ENCODE measurements at regions not wholly inside any gene's neighbourhood (a gene's known extent, or its start where the extent isn't known, plus 50 kb on each side); places are given as distances from the start of the nearest gene placed in this dataset.

DNA sequence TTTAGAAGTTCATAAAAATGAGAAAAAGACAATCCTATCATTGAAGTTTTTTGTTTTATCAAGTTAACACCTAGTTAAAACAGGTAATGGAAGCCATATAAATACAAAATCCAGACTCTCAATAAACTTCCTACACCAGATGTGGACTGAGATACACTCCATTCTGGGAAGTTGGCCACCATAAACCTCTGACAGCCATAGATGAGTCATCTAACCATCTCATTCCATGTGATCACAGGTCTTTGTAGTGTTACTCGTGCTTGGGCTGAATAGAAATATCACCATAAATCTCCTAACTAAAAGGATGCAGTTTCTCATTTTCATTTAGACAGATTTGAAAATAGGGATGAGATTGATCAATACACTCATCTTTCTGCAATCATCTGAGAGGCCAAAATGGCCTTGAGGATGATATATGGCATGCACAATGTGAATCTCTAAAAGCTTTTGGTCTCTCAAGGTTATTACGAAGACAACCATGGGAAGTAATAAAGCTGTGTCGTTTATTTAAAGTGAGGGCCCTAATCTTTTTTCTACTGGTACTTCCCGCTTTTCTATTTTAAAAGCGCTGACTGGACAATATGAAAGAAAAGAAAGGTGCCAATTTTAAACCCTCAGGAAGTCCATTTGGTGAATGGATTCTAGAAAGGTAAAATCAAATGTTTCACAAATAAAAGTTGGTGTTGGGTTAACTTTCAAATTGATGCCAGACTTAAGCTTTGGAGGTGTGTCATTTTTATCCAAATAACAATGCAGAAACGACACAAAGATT lies 155.5 kb downstream of the POLR2M start:
- Histone ChIP-seq H3K36me3 (ENCODE audit: insufficient read depth, low read length) (no peaks in the 10 kb centered on the region), H3K9ac (ENCODE audit: low read depth, low read length) (no peak overlapping the region), H3K4me2 (ENCODE audit: insufficient read depth, low read length) (no peak overlapping the region), H3K27me3 (ENCODE audit: insufficient read depth, low read length, poor library complexity) (peaks cover 14% of the 10 kb centered on the region), H3K9me3 (ENCODE audit: insufficient read depth, low read length, severe bottlenecking) (no peaks in the 10 kb centered on the region), H2AFZ (ENCODE audit: low read depth, low read length) (no peak overlapping the region), H3K27ac (ENCODE audit: low read length) (no peak overlapping the region), H3K4me1 (ENCODE audit: insufficient read depth, low read length) (no peaks in the 10 kb centered on the region), H4K20me1 (ENCODE audit: insufficient read depth, low read length) (no peaks in the 10 kb centered on the region), H3K4me3 (ENCODE audit: low read depth in 1 of 2, low read length in 2 of 2) (no peak overlapping the region), H3K79me2 (ENCODE audit: insufficient read depth, low read length) (no peaks in the 10 kb centered on the region)
- ATAC-seq (ENCODE audit: insufficient read depth, low read depth) (no peak), DNase-seq (no peak)
- TF ChIP-seq, protein P1, sequence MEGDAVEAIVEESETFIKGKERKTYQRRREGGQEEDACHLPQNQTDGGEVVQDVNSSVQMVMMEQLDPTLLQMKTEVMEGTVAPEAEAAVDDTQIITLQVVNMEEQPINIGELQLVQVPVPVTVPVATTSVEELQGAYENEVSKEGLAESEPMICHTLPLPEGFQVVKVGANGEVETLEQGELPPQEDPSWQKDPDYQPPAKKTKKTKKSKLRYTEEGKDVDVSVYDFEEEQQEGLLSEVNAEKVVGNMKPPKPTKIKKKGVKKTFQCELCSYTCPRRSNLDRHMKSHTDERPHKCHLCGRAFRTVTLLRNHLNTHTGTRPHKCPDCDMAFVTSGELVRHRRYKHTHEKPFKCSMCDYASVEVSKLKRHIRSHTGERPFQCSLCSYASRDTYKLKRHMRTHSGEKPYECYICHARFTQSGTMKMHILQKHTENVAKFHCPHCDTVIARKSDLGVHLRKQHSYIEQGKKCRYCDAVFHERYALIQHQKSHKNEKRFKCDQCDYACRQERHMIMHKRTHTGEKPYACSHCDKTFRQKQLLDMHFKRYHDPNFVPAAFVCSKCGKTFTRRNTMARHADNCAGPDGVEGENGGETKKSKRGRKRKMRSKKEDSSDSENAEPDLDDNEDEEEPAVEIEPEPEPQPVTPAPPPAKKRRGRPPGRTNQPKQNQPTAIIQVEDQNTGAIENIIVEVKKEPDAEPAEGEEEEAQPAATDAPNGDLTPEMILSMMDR (IDR thresholded peaks at IDR 0.05; ENCODE audit: borderline replicate concordance, extremely low read depth, low read length, poor library complexity, severe bottlenecking), result no peak
- no peak for TF ChIP-seq EZH2 (IDR thresholded peaks at IDR 0.05; ENCODE audit: borderline replicate concordance, low read depth, low read length, severe bottlenecking)

DNA sequence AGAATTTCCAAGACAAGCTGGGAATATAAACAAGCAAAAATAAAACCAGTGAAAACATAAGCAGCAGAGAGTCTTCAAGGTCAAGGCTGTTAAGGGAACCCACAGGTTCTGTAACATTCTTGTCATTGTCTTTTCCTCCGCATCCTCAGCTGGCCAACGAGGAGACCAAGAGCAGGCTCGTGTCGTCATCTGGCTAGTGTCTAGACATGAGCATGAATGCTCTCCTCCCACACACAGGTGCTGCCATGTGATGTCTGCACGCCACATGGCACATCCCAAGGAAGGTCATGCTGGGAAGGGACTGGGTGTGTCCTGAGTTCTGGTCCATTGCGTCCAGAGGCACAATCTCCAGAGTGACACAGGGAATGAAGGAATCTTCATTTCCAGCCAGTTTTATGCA lies 156.2 kb downstream of the POLR2M start:
- H3K27ac ChIP-seq (ENCODE audit: low read length), result no peak overlapping the region
- peaks cover 20% of the 10 kb centered on the region for H3K27me3 ChIP-seq (ENCODE audit: insufficient read depth, low read length, poor library complexity)
- H3K79me2 ChIP-seq (ENCODE audit: insufficient read depth, low read length), result no peaks in the 10 kb centered on the region
- no peaks in the 10 kb centered on the region for H3K36me3 ChIP-seq (ENCODE audit: insufficient read depth, low read length)
- no peak overlapping the region for H3K4me3 ChIP-seq (ENCODE audit: low read depth in 1 of 2, low read length in 2 of 2)
- TF ChIP-seq, protein P1 (IDR thresholded peaks at IDR 0.05; ENCODE audit: borderline replicate concordance, extremely low read depth, low read length, poor library complexity, severe bottlenecking), result no peak
- TF ChIP-seq EZH2 (IDR thresholded peaks at IDR 0.05; ENCODE audit: borderline replicate concordance, low read depth, low read length, severe bottlenecking), result no peak
- H3K4me1 ChIP-seq (ENCODE audit: insufficient read depth, low read length), result no peaks in the 10 kb centered on the region
- DNase-seq, result no peak
- no peaks in the 10 kb centered on the region for H4K20me1 ChIP-seq (ENCODE audit: insufficient read depth, low read length)
- no peak overlapping the region for H3K9ac ChIP-seq (ENCODE audit: low read depth, low read length)
- no peak overlapping the region for H2AFZ ChIP-seq (ENCODE audit: low read depth, low read length)
- ATAC-seq (ENCODE audit: insufficient read depth, low read depth), result no peak
- H3K4me2 ChIP-seq (ENCODE audit: insufficient read depth, low read length), result no peak overlapping the region
- no peaks in the 10 kb centered on the region for H3K9me3 ChIP-seq (ENCODE audit: insufficient read depth, low read length, severe bottlenecking)

DNA sequence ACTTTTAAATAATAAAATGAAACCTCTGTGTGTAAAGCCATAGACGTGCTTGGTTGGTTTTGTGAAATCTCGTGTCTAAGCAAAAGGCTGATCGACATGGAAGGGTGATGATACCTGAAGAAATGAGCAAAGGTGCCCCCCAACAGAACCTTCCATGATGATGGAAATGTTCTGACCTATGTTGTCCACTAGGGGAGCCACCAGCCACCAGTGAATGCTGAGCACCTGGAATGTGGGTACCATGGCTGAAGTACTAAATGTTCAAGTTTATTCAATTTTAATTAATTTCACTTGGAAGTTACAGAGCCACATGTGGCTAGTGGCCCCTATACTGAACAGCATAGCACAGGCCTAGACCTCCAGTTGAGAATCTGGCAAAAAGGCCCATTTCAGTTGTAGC lies 158.8 kb downstream of the POLR2M start:
- TF ChIP-seq, protein P1 (IDR thresholded peaks at IDR 0.05; ENCODE audit: borderline replicate concordance, extremely low read depth, low read length, poor library complexity, severe bottlenecking), result peak; percentile 48
- TF ChIP-seq EZH2 (IDR thresholded peaks at IDR 0.05; ENCODE audit: borderline replicate concordance, low read depth, low read length, severe bottlenecking), result no peak
- Histone ChIP-seq H3K27me3 (ENCODE audit: insufficient read depth, low read length, poor library complexity) (peaks cover 12% of the 10 kb centered on the region), H3K4me1 (ENCODE audit: insufficient read depth, low read length) (no peaks in the 10 kb centered on the region), H3K9ac (ENCODE audit: low read depth, low read length) (no peak overlapping the region), H3K4me3 (ENCODE audit: low read depth in 1 of 2, low read length in 2 of 2) (no peak overlapping the region), H2AFZ (ENCODE audit: low read depth, low read length) (no peak overlapping the region), H3K9me3 (ENCODE audit: insufficient read depth, low read length, severe bottlenecking) (no peaks in the 10 kb centered on the region), H3K4me2 (ENCODE audit: insufficient read depth, low read length) (no peak overlapping the region), H3K79me2 (ENCODE audit: insufficient read depth, low read length) (no peaks in the 10 kb centered on the region), H3K36me3 (ENCODE audit: insufficient read depth, low read length) (no peaks in the 10 kb centered on the region), H3K27ac (ENCODE audit: low read length) (no peak overlapping the region), H4K20me1 (ENCODE audit: insufficient read depth, low read length) (no peaks in the 10 kb centered on the region)
- ATAC-seq (ENCODE audit: insufficient read depth, low read depth) (no peak), DNase-seq (no peak)
